Body of pancreas (tissue), 4 donors: ENCODE measurements at regions not wholly inside any gene's neighbourhood (a gene's known extent, or its start where the extent isn't known, plus 50 kb on each side); places are given as distances from the start of the nearest gene placed in this dataset.

Experiments used
- ATAC-seq: fragments of 150-250 bp; one replicate; pipeline ENCODE4 v1.9.1; 2016
- DNase-seq, 4 donors: peaks; one replicate each; pipeline ENCODE4 v3.0.0-alpha.2; 2019
- H3K27ac ChIP-seq, 4 donors: fragments of 200-600 bp; sonication (generic); 1 replicate in 3 of 4; 2 replicates in 1 of 4; pipeline versions ENCODE4 v1.5.1 to v1.6.1; 2016 to 2019; ENCODE audit warnings: mild to moderate bottlenecking in 1 of 4, mixed read lengths in 1 of 4, moderate library complexity in 1 of 4
- H3K27me3 ChIP-seq, 2 donors: fragments of 200-600 bp; sonication (generic); one replicate each; pipeline ENCODE4 v1.6.0; 2016; ENCODE audit warnings: mild to moderate bottlenecking in 1 of 2
- H3K36me3 ChIP-seq, 2 donors: fragments of 200-600 bp; sonication (generic); replicated peaks in 1 of 2; 2 replicates each; pipeline ENCODE4 v1.5.1; 2016; ENCODE audit warnings: low read depth in 2 of 2; ENCODE audit not compliant: insufficient read depth in 1 of 2
- H3K4me1 ChIP-seq: fragments of 200-600 bp; sonication (generic); one replicate; pipeline ENCODE4 v1.6.0; 2016
- H3K4me3 ChIP-seq, 2 donors: fragments of 200-600 bp; sonication (generic); 1 replicate in 1 of 2; 2 replicates in 1 of 2; pipeline ENCODE4 v1.5.1; 2016 to 2019
- H3K9me3 ChIP-seq, 3 donors: fragments of 200-600 bp; sonication (generic); 1 replicate in 2 of 3; 2 replicates in 1 of 3; pipeline ENCODE4 v1.5.1; 2016
- POLR2A ChIP-seq, 3 donors: fragments of 450-650 bp; IDR thresholded peaks; one replicate each; pipeline ENCODE4 v1.6.1; 2016; ENCODE audit warnings: antibody characterized with exemption in 3 of 3, mild to moderate bottlenecking in 2 of 3
- WGBS, 2 donors: methylation state at CpG; one replicate each; pipeline ENCODE4 v1.1.5; 2017; 5-methylcytosine and 5-hydroxymethylcytosine counted together
- intact Hi-C: fragments of 100-400 bp; cut with DNase I; formaldehyde crosslinking; loops from one replicate; pipeline ENCODE4 v1.15.1; 2023
- TF ChIP-seq, protein P1 (sequence below), 7 experiments: fragments of 450-650 bp in 4 of 7; fragments of 200-600 bp in 3 of 7; sonication (generic) in 3 of 7; IDR thresholded peaks; one replicate each; pipeline ENCODE4 v1.5.1; 2016 to 2019; ENCODE audit warnings: antibody characterized with exemption in 7 of 7

DNA sequence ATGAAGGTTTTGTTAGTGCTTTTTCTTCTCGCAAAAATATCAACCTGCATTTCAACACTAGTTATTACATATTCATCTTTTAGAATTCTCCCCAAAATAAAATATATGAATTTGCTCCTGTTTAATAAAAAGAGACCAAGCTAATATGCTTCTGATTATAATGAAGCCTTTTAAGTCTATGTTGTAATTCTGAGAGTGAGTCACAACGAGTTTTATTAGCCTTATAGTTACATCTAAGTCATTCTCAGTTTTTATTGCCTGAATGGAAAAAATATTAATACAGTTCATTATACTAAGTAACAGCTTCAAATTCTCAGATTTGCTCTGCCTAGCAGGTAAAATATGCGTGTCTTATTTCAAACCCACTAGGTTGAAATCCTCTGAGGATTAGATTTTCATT lies 152.4 kb upstream of the CELF2 start:
- DNase-seq: no peak
- Histone ChIP-seq H3K4me3 (no peak overlapping the region), H3K27me3 (no peaks in the 10 kb centered on the region), H3K36me3 (no peaks in the 10 kb centered on the region), H3K9me3 (no peaks in the 10 kb centered on the region), H3K27ac (no peak overlapping the region), H3K4me1 (no peaks in the 10 kb centered on the region)
- no peak for ATAC-seq
- WGBS, 2 donors: 51 to 66% methylated on average over 3 of the region's 3 CpGs
- intact Hi-C loops: no loop called here
- no peak for TF ChIP-seq POLR2A (IDR thresholded peaks at IDR 0.05)
- TF ChIP-seq, protein P1, sequence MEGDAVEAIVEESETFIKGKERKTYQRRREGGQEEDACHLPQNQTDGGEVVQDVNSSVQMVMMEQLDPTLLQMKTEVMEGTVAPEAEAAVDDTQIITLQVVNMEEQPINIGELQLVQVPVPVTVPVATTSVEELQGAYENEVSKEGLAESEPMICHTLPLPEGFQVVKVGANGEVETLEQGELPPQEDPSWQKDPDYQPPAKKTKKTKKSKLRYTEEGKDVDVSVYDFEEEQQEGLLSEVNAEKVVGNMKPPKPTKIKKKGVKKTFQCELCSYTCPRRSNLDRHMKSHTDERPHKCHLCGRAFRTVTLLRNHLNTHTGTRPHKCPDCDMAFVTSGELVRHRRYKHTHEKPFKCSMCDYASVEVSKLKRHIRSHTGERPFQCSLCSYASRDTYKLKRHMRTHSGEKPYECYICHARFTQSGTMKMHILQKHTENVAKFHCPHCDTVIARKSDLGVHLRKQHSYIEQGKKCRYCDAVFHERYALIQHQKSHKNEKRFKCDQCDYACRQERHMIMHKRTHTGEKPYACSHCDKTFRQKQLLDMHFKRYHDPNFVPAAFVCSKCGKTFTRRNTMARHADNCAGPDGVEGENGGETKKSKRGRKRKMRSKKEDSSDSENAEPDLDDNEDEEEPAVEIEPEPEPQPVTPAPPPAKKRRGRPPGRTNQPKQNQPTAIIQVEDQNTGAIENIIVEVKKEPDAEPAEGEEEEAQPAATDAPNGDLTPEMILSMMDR (IDR thresholded peaks at IDR 0.05): no peak

GRCh38 chr10:10865913-10866312 lies 151.8 kb upstream of the CELF2 start:
- TF ChIP-seq, protein P1 (IDR thresholded peaks at IDR 0.05): no peak
- no peak for TF ChIP-seq POLR2A (IDR thresholded peaks at IDR 0.05)
- 78 to 88% methylated on average over 6 of the region's 6 CpGs for WGBS, 2 donors

DNA sequence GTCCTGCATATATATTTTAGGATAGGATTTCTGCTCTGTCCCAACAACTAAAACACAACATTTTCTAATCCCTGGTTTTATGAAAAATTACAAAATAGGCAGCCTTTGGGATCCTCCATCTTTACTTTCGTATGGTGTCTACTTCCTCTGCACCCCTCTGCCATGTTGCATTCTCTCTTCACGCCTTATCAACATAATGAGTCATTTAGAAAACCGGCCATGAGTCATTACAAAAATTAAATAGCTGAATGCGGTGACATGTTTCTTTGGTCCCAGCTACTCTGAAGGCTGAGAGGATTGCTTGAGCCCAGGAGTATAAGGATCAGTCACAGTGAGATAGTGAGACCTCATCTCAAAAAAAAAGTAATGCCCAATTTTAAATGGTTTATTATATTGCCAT lies 148.1 kb upstream of the CELF2 start:
- H3K27me3 ChIP-seq: peaks cover 0 to 4% of the 10 kb centered on the region in 2 donors
- intact Hi-C loops: no loop called here
- H3K4me1 ChIP-seq: no peaks in the 10 kb centered on the region
- WGBS, 2 donors: 50 to 62% methylated on average over 4 of the region's 4 CpGs
- ATAC-seq (no peak), DNase-seq (no peak)
- H3K9me3 ChIP-seq: no peaks in the 10 kb centered on the region
- no peak overlapping the region for H3K4me3 ChIP-seq
- TF ChIP-seq POLR2A (IDR thresholded peaks at IDR 0.05): no peak
- TF ChIP-seq, protein P1 (IDR thresholded peaks at IDR 0.05): no peak
- H3K36me3 ChIP-seq: no peaks in the 10 kb centered on the region
- no peak overlapping the region for H3K27ac ChIP-seq

More at GRCh38 chr10:10865913-10866312, 151.8 kb upstream of the CELF2 start:
- no peak for ATAC-seq
- Histone ChIP-seq H3K9me3 (no peaks in the 10 kb centered on the region), H3K36me3 (no peaks in the 10 kb centered on the region), H3K27me3 (no peaks in the 10 kb centered on the region), H3K4me3 (no peak overlapping the region), H3K4me1 (no peaks in the 10 kb centered on the region), H3K27ac (no peak overlapping the region)
- intact Hi-C loops: no loop called here
- DNase-seq: no peak

DNA sequence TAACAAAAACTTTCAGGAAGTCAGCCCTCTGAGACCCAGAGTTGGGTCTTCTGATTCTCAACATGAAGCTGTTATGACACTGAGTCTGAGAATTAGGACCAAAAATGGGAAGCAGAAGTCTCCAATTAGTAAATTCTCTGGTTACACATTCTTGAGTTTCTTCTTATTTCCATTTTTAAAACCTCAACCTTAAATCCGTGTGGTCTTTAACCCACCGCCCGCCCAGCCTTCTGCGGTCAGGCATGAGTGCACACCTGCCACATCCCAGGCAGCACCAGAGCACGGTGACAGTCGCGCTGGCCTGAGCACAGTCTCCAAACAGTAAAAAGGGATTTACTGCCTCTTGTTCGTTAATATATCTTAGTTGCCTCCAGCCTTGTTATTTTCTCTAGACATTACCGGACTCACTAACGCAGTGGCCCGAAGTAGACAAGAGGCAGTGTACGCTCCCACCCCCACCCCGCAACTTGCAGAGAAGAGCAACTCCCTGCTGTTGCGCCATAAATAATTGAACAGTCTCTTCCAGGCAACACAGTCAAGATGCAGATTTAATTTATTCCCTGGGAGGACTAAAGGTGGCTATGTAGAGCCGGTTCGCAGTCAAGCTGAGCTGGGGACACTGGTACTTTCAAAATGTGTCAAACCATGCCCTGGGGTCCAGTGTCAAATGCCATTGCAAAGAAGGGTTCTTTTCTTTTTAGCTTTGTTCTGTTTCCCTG lies 147.0 kb upstream of the CELF2 start:
- Histone ChIP-seq H3K4me1 (no peaks in the 10 kb centered on the region), H3K27ac (no peak overlapping the region), H3K9me3 (no peaks in the 10 kb centered on the region), H3K27me3 (peaks cover 0 to 4% of the 10 kb centered on the region in 2 donors), H3K4me3 (no peak overlapping the region), H3K36me3 (no peaks in the 10 kb centered on the region)
- DNase-seq (no peak), ATAC-seq (no peak)
- whole genome bisulfite sequencing, 2 donors: 70 to 81% methylated on average over 16 of the region's 16 CpGs
- intact Hi-C loops: no loop called here
- TF ChIP-seq, protein P1 (IDR thresholded peaks at IDR 0.05): no peak
- TF ChIP-seq POLR2A (IDR thresholded peaks at IDR 0.05): no peak

GRCh38 chr10:10871352-10871751 lies 146.3 kb upstream of the CELF2 start:
- H3K27me3 ChIP-seq: peaks cover 0 to 4% of the 10 kb centered on the region in 2 donors
- intact Hi-C loops: no loop called here
- WGBS, 2 donors: 62 to 63% methylated on average over 7 of the region's 7 CpGs
- ATAC-seq: no peak
- no peaks in the 10 kb centered on the region for H3K4me1 ChIP-seq
- DNase-seq: no peak
- TF ChIP-seq, protein P1 (IDR thresholded peaks at IDR 0.05): no peak
- TF ChIP-seq POLR2A (IDR thresholded peaks at IDR 0.05): no peak
- H3K9me3 ChIP-seq: no peaks in the 10 kb centered on the region
- no peak overlapping the region for H3K4me3 ChIP-seq
- H3K36me3 ChIP-seq: no peaks in the 10 kb centered on the region
- H3K27ac ChIP-seq: no peak overlapping the region
